ENCODE measurements at regions not wholly inside any gene's neighbourhood (a gene's known extent, or its start where the extent isn't known, plus 50 kb on each side); places are given as distances from the start of the nearest gene placed in this dataset.

DNA sequence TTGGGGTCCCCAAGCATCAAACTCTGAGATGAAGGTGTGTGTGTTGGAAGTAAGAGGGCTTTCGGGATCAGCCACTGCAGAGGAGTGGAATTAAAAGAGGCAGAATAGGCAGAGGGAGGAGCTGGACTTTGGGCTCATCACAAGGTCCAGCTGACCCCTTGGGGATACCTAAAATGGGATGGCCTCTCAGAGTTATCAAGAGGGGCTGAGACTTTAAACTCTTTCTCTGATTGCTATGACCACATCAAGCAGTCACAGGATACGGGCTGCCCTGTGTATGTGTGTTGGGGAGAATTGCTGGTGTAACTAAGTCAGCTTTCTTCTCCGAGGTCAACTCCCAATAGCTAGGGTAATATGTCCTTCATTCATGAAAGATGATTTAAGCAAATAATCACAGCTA lies 127.7 kb upstream of the SLC14A2 start:
- DNase-seq (ENCODE audit: low spot score) = no peak

DNA sequence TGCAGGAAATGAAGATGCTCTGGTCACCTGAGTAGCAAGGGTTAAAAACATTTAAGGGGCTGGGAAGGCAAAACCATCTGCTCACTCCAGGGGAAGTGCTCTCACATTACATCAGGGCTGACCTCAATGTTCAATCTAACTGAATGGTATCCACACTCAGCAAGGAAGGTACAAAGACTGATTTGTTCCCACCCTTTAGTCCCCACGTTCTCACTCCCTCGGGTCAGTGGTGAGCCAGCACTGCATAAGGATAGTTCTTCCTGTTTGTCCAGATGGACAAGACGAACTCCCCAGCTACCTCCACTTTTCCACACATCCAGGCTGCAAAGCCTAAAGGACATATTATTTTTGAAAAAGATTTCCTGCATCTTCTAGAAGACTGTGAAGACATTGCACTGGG lies 126.6 kb upstream of the SLC14A2 start:
- DNase-seq (ENCODE audit: low spot score) = no peak

DNA sequence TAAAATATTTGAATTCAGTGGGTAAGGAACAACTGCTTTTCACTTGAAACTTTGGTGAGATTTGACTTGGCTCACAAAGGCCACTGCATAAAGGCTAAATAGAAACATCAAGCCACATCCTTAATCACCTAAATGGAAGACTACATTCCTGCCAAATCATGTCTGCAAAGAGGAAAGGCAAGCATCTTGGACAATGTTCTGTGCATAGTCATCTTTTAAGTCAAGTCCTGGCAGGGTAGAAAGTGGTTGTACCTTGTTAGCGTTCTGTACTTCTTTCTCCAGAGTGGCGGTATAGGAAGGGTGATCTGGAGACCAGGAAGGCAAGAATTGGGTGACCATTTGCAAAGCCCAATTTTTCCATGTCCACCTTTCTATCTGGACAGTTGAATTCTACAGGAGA lies 121.4 kb upstream of the SLC14A2 start:
- DNase-seq (ENCODE audit: low spot score) = no peak

DNA sequence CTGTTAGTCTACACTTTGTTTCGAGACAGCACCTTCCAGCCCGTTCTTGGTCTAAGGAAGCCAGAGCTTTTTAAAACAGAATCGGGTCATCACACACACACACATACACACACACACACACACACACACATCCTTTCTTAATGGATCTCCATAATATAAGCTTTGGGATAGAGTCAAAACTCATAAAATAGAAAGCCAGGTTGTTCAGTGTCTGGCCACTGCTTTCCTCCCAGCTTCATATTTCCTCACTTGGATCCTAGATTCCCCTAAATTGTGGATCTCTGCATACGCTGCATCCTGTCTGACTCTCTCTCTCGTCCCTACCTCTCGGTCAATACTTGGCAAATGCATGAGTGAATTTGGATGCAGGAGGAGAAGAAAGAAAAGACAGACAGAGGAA lies 120.5 kb upstream of the SLC14A2 start:
- no peak for DNase-seq (ENCODE audit: low spot score)

DNA sequence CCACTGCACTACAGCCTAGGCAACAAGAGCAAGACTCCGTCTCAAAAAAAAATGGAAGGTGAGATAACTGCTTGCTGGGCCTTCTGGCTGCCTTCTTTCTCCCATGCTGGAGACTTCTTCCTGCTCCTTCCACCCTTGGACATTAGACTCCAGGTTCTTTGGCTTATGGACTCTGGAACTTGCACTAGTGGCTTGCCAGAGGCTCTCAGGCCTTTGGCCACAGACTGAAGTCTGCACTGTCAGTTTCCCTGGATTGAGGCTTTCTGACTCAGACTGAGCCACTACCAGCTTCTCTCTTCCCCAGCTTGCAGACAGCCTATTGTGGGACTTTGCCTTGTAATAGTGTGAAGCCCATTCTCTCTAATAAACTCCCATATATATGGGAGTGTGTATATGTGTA lies 118.5 kb upstream of the SLC14A2 start:
- DNase-seq (ENCODE audit: low spot score) = no peak

DNA sequence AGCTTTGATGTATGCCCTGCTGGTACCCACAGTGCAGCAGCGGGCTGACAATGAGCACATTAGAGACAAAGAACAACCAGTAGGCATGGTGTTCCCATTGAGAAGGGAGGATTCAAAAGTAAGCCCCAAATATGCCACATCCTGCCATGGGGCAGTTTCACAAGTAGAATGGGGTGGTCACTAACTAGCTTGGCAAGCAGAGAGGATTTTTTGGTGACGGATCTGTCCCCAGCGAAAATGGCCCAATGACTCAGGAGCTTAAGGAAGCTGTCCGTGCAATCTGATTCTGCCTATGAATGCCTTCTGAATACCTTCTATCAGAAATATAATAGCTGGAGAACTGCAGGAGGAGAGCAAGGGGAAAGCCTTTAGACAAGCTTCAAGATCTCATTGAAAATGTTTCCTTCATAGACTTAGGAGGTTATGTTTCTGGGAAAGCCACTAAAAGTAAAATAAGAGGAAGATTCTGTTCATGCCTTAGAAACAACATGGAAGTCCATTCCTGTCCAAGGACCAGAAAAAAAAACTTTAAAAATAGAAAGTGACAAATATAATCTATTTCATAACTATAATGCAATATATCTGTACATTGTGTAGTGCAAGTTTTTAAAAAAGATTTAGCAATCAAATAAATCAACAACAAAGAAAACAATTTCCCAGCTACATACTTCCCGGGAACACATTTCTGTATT lies 117.5 kb upstream of the SLC14A2 start:
- no peak for DNase-seq (ENCODE audit: low spot score)

DNA sequence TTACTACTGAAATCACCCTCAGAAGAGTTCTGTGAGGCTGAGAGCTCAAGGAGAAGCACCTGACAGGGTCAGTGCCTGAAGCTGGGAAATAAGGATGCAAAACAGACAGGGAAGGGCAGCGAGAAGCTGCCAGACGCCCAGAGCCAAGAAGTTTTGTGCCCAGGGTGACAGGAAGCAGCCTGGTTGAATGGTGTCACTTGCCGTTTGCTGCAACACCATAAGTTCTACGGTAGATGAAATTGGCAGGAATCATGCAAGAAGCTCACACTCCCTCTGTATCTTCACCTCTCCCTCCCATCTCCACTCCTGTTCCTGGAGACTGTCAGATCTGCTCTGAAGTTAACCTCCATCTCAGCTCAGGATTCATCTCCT lies 117.0 kb upstream of the SLC14A2 start:
- no peak for DNase-seq (ENCODE audit: low spot score)

DNA sequence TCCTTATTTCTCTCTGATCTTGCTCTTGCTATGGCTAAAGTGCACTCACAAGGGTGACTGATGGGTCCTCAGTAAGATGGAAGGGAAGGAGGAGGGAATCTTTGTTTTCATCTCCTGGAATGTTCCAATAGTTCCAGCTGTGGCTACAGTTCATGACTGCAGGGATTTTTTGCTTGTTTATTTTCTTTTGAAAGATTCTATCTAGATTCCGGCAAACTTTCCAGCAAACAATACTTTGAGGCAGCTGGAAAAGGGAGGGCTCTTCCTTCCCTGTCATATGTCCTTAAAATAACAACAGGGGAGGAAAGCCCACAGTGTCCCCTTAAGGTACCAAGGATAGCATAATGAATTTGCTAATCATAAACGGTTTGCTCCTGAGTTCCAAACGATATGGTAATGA lies 111.3 kb upstream of the SLC14A2 start:
- no peak for DNase-seq (ENCODE audit: low spot score)

DNA sequence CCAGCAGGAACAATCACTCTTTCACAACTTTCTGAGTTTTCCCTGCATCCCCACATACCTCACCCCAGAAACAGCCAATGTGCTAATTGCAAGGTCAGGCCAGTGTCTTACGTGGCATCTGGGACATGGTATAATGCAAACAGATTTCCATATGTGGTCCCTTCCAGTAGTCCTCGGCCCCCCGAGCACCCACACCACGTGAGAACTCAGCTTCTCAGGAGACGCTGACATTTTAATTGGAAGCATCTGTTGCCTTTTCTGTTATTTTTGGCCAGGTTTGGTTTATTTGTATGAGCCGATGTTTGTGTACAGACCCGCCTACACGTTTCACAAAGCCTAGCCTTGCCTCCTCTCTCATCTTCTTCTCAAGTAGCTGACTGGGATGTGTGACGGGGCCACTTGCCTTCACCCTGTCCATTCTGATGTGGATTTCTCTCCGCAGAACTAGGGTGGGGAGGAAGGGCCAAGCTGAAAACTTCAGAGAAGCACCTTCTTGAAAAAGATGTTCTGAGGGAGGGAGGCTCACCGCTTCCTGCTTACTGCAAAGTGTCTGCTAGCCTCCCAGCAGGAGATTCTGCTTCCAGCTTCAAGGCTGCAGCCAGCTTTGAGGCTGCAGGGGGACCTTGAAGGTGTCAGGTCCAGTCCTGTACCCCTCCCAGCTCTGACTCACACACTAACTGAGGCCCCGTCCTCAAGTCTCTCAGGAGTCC lies 109.6 kb upstream of the SLC14A2 start:
- no peak for DNase-seq (ENCODE audit: low spot score)

DNA sequence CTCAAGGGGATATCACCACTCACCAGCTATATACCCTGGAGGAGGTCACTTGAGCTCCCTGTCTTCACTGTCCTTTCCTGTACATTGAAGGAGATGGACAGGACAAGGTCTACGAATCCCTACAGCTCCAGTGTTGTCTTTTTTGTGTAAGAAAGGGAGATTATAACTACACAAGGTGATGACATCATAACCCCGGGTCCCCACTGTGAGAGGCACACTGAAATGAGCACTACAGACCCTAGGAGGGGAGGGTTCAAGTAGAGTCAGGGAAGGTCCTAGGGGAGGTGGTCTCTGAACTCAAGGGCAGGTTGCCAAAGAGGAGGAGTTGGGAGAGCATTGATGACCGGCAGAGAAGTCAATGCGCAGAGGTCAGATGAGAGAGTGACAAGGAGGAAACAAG lies 108.3 kb upstream of the SLC14A2 start:
- no peak for DNase-seq (ENCODE audit: low spot score)

DNA sequence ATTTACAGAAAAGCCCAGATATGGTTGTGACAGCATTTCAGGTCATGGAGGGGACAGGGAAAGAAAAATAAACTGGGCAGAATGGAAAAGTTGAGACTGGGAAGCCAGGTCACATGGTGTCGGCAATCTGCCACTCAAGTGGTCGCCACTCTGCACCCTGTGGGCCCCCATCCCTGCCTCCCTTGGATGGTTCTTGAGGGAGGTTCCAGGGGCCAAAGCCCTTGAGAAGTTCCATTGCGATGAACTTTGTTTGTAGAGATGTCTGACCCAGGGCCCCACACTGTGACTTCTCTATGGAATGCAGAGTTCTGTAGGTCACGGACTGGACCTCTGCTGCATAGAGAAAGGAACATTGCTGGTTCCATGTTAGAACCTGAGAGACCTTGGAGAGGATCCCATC lies 105.7 kb upstream of the SLC14A2 start:
- no peak for DNase-seq (ENCODE audit: low spot score)

DNA sequence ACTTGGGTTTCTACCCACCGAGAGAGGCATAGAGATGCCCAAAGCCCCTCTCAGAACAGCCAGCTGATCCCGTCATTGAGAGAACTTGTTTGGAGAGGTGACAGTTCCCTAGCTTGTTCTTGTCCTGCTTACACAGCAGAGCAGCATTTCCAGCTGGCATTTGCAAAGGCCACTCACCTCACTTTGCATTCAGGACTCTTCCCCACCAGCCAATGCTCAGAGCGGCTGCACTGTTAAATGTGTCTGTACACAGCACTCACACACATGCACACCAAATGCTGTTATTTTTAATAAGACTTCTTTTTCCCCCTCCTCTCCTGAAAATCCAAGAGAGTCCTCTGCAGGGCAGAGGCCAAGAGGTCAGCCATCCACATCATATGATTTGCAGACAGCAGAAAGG lies 104.6 kb upstream of the SLC14A2 start:
- DNase-seq (ENCODE audit: low spot score) = no peak

DNA sequence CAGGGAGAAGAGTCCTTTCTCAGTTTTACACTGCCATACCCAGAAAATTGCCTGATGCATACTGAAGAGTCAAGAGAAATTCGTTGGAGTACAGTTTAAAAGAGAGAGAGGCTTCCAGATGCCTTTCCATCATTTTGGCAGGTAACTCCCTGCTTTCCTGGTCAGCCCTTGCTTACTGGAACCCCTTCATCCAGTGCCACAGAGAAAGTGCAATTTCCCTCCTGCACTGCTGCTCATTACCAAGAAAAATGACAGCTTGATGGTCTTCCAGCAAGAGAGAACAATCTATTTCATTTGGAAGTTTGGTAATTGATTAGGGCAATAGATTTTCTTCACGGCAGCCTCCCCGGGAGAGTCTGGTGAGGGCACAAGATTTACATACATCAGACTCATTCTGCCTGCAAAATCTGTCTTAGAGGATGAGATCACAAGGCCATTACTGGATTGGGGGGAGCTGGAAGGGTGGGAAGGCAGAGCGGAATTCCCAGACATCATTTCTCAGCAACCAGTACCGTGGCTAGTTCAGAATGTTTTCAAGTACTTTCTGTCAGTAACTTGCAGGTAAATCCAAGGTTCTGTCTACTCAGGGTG lies 102.8 kb upstream of the SLC14A2 start:
- DNase-seq (ENCODE audit: low spot score) = no peak

DNA sequence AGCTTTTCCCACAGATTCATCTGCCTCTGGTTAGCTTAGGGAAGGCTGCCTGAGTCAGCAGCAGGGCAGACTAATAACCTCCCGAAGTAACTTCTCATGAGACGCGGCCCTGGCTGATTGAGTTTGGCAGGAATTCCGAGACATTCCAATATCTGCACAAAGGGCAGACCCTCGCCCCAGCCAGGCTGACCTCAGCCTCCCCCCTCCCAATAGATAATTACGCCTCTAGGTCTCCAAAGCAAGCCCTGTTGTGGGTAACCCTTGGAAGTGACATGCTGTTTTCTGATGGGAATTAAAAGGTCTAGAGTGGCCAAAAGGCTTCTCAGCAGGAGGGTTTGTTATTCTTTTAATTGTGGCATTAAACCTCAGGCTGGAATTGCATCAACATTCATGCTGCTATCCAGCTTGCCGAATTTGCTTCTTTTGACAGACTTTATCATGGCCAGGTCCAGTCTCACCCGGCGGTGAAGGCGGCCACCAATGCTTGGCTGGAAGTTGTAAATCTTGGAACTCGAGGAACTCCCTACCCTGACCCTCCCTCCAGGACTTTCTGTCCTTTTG lies 98.0 kb upstream of the SLC14A2 start:
- DNase-seq (ENCODE audit: low spot score) = no peak

DNA sequence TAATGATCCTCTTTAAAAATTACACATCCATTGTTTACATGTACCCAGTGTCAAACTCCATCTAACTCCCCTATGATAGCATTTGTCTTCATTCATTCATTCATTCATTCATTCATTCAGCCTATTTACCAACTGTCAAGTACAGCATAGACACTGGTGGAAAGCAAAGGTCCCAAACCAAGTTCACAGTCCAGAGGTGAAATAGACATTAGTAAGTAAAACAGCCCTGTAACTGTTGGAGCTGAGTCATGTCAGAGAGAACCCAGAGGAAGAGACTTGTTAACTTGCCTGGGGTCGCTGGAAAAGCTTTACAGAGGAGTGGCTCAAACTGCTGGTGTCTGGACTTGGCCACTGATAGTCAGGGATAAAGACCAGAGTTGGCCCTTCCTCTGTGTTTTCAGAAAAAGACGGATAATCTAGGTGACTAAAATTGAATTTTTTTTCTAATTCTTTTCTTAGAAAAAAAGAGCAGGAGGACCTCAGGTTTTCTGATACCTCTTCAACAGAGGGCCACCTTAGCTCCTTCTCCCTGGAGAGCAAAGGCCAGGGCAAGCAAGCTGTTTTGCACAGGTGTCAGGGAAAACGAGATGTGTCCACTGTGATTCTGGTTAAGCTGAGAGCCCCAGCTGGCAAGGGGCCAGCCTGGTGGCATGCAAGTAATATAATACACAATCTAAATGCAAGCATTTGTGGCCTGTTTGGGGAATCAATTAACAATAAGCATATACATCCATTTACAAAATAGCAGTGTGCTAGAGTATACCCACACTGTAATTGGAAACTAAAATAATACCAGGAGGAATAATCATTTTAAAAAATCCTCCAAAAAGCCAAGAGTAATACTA lies 96.7 kb upstream of the SLC14A2 start:
- DNase-seq (ENCODE audit: low spot score) = no peak

DNA sequence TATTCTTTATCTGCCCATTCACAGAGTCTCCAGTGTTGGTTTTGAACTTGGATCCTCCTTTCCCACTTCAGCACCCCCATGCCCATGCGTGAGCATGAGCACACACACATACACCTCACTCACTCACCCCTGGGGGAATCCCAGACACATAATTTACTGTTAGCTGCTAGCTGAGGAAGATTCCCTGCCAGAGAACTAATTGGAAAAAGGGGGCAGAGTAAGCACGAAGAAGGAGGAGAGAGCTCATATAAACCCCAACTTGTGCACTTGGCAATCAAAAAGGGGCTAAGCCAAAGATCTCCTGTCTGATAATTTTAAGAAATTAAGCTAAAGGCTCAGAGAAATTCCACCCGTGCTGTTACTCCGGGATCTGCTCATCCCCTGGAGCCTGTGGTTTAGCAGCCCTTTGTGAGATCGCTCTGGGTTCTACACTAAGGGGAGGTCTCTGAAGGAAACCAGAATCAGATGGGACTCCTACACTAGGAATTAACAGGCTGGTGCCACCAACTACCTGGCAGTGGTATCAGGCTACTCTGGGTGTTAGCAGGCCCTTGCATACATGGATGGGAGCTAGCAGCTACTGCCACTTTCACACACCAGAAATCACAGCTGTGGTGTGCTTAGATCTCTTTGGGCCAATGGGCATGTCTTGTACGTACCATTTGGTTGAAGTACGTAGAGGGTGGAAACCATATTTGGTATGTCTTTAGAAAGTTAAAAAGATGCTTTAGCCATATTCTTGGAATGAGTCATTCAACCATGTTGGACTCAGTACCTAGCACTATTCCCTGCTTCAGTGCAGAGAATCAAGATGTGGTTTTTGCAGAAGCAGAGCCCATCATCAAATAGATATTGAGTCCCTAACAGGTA lies 95.6 kb upstream of the SLC14A2 start:
- no peak for DNase-seq (ENCODE audit: low spot score)

DNA sequence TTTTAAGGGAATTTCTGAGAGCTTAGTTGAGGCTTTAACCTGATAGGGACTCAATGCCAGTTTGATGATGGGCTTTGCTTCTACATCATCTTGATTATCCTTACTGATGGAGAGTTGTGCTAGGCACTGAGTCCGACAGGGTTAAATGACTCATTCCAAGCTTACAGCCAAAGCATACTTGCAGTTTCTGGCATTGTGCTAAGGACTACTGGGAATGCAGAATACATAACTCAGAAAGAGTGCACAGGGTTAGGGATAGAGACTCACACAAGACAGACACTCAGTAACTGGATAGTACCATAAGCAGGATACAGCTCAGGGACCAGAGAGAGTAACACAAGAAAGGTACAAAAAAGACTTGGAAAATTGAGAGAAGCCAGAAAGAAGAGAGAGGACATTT lies 94.1 kb upstream of the SLC14A2 start:
- no peak for DNase-seq (ENCODE audit: low spot score)

DNA sequence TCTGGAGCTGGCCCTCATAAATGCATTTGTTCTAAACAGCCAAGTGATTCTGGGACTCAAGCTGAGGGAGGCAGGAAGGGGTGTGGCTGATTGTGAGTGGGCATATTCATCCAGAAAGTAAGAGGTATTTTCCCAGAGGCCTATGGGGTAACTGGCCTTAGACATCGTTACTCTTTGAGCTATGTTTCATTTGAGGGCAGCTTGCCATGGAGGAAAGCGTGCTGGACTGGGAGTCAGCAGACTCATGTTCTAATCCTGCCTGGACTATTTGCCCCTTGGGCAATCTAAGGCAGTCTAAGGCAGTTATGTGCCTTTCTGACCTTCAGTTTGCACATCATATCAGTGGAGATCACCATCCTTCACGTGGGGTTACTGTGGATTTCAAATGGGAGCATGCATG lies 93.5 kb upstream of the SLC14A2 start:
- no peak for DNase-seq (ENCODE audit: low spot score)

DNA sequence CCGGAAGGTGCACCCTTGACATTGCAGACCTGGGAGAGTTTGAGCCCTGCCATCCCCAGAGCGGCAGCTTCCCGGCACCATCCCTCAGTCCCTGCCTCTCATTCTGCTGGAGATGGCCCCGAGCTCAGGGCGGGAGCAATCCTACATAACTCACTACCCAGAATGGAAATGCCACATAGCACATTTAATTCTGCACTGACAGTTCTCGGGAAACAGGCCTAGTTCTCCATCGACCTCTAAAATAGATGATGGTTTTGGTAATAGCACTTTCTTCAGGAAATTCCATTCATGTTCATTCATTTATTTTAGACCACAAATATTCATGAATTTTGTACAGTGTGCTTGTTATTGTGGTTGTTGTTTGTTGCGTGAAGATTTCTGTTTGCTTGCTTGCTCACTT lies 92.9 kb upstream of the SLC14A2 start:
- no peak for DNase-seq (ENCODE audit: low spot score)

DNA sequence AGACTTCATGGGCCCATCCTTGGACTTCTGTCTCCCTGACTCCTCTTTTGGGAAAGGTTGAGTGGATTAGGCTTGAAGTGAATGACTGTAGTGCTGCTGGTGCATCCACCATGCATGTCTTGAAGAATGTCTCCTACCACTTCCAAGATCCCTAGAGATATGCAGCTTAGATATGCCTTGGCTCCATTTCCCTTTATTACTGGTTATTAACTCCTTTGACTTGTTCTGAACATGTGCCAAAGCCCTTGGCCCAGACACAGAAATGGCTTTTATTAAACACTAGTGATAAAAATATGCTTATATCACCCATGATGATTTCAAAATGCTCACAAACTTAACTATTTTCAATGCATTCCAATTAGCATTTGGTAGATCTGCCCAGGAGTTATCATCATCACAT lies 90.0 kb upstream of the SLC14A2 start:
- DNase-seq (ENCODE audit: low spot score) = no peak

DNA sequence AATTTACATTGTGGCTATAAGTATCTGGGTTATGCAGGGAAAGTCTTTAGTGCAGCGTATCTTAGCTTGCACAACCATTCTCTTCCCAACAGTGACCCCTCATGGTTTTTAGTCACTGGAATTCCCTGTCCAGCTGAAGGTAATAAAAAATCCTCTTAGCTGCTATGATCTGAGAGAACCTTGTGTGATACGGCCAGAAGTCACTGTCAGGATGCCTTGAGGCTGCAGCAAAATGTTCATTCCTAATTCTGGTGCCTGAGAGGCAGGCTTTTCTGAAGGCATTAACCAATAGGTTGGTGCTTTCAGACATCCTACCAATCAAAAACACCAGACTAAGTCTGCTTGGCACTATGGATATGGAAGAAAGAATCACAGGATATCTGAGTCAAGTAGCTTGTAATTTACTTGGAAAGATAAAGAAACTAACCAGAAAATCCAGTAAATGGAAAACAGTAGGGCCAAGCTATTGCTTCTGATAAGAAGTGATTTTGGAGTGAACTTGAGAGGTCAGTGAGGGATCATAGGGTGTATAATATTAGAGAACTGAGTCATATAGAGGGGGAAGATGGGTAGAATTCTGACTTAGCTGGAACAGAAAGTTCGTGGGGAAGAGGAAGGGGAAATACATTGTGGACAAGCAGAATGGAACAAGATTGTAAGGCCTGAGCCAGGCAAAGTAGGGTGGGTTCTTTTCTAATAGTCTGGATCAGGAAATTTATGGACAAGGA lies 89.0 kb upstream of the SLC14A2 start:
- DNase-seq (ENCODE audit: low spot score) = no peak
